Keratinocyte (primary cell): ENCODE measurements at regions not wholly inside any gene's neighbourhood (a gene's known extent, or its start where the extent isn't known, plus 50 kb on each side); places are given as distances from the start of the nearest gene placed in this dataset.

ENCODE experiments used
- DNase-seq: peaks from one replicate; pipeline ENCODE4 v3.0.0-alpha.2; 2011; ENCODE audit warnings: low read depth, missing footprints, low spot score
- FAIRE-seq: peaks from 2 replicates; lab custom pipeline; 2011; peaks lifted over from hg19 to GRCh38; lab: Jason Lieb, UNC
- H2AFZ ChIP-seq: 2 replicates; pipeline ENCODE4 v1.6.0; 2012; ENCODE audit warnings: low read length, control low read depth, inconsistent platforms; ENCODE audit not compliant: control insufficient read depth
- H3K27ac ChIP-seq: 2 replicates; pipeline ENCODE4 v1.5.1; 2011; ENCODE audit warnings: low read length; ENCODE audit not compliant: control insufficient read depth, insufficient read depth
- H3K27me3 ChIP-seq: 3 replicates; pipeline ENCODE4 v1.6.0; 2011; ENCODE audit warnings: low read length; ENCODE audit not compliant: control insufficient read depth, insufficient read depth; ENCODE audit errors: extremely low read depth
- H3K36me3 ChIP-seq, 2 experiments: 2 replicates in 1 of 2; 3 replicates in 1 of 2; pipeline ENCODE4 v1.5.1; 2011; ENCODE audit warnings: low read length in 2 of 2, mild to moderate bottlenecking in 1 of 2; ENCODE audit not compliant: control insufficient read depth in 2 of 2, insufficient read depth in 2 of 2; ENCODE audit errors: extremely low read depth in 1 of 2
- H3K4me1 ChIP-seq: 3 replicates; pipeline ENCODE4 v1.5.1; 2011; ENCODE audit warnings: low read length; ENCODE audit not compliant: control insufficient read depth, insufficient read depth; ENCODE audit errors: extremely low read depth
- H3K4me2 ChIP-seq: 3 replicates; pipeline ENCODE4 v1.6.0; 2011; ENCODE audit warnings: low read depth, low read length; ENCODE audit not compliant: control insufficient read depth, insufficient read depth; ENCODE audit errors: extremely low read depth
- H3K4me3 ChIP-seq, 3 experiments: fragments of 200-600 bp in 1 of 3; sonication (generic) in 1 of 3; 2 replicates in 2 of 3; 3 replicates in 1 of 3; pipeline ENCODE4 v1.5.1; 2011 to 2016; ENCODE audit warnings: low read length in 3 of 3, mild to moderate bottlenecking in 3 of 3, control low read depth in 2 of 3, inconsistent platforms in 1 of 3, low read depth in 1 of 3, mixed read lengths in 1 of 3, mixed run types in 1 of 3, moderate library complexity in 1 of 3; ENCODE audit not compliant: control insufficient read depth in 2 of 3, insufficient read depth in 2 of 3; ENCODE audit errors: extremely low read depth in 1 of 3
- H3K79me2 ChIP-seq: 2 replicates; pipeline ENCODE4 v1.6.0; 2012; ENCODE audit warnings: low read length; ENCODE audit not compliant: control insufficient read depth, insufficient read depth
- H3K9ac ChIP-seq: 3 replicates; pipeline ENCODE4 v1.6.0; 2011; ENCODE audit warnings: low read length; ENCODE audit not compliant: control insufficient read depth, insufficient read depth; ENCODE audit errors: extremely low read depth
- H3K9me1 ChIP-seq: 3 replicates; pipeline ENCODE4 v1.6.0; 2011; ENCODE audit warnings: low read length; ENCODE audit not compliant: control insufficient read depth, insufficient read depth; ENCODE audit errors: extremely low read depth
- H3K9me3 ChIP-seq: 2 replicates; pipeline ENCODE4 v1.5.1; 2012; ENCODE audit warnings: low read depth, low read length; ENCODE audit not compliant: control insufficient read depth
- H4K20me1 ChIP-seq: 3 replicates; pipeline ENCODE4 v1.6.0; 2011; ENCODE audit warnings: low read length; ENCODE audit not compliant: control insufficient read depth, insufficient read depth; ENCODE audit errors: extremely low read depth
- CTCF ChIP-seq, 3 experiments: IDR thresholded peaks in 1 of 3; conservative IDR thresholded peaks in 1 of 3; optimal IDR thresholded peaks in 1 of 3; 2 replicates in 2 of 3; 3 replicates in 1 of 3; pipeline versions ENCODE3 to v1.5.1; 2011; ENCODE audit warnings: low read length in 3 of 3, mild to moderate bottlenecking in 3 of 3, moderate library complexity in 2 of 3, control low read depth in 1 of 3, inconsistent platforms in 1 of 3; ENCODE audit not compliant: insufficient read depth in 2 of 3; ENCODE audit errors: extremely low read depth in 1 of 3
- EZH2 ChIP-seq: IDR thresholded peaks from one replicate; pipeline ENCODE4 v1.6.1; 2012; ENCODE audit warnings: inconsistent platforms, mild to moderate bottlenecking, low read length, moderate library complexity
- dilution Hi-C: fragments of 300-500 bp; cut with MboI; formaldehyde crosslinking; loops from one replicate; pipeline ENCODE4 v1.7.0; 2020; ENCODE audit warnings: low sequenced_read_pairs; ENCODE audit not compliant: extremely low pct_ligation_motif_present

DNA sequence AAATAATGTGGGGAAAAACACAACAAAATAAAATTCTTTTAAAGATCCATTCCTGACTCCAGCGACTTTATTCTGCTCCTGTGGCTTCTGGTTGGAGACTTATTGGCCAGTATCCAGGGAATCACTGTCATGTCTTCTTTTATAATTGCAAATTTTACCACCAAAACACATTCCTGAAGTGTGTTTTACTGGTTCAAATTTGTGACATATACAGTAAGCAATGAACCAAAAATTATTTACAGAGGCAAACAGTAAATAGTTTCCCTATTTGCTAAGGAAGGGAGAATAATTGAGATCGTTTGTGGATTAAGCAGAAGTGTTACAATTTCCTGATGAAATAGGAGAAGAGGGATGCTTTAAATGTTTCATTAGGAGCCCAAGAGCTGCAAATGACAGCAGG is 118.7 kb downstream of the ZNF281 start:
- Histone ChIP-seq H3K4me3 (no peak overlapping the region), H3K4me1 (no peaks in the 10 kb centered on the region), H2AFZ (no peak overlapping the region), H3K27me3 (no peaks in the 10 kb centered on the region), H3K79me2 (no peaks in the 10 kb centered on the region), H4K20me1 (no peaks in the 10 kb centered on the region), H3K9me1 (no peaks in the 10 kb centered on the region), H3K4me2 (no peak overlapping the region), H3K36me3 (no peaks in the 10 kb centered on the region), H3K9me3 (no peaks in the 10 kb centered on the region), H3K9ac (no peak overlapping the region), H3K27ac (no peak overlapping the region)
- DNase-seq: no peak
- no peak for FAIRE-seq
- TF ChIP-seq EZH2: no peak
- no peak for TF ChIP-seq CTCF (optimal IDR thresholded peaks at IDR 0.05 in 1 of 3, IDR thresholded peaks at IDR 0.05 in 1 of 3, conservative IDR thresholded peaks at IDR 0.05 in 1 of 3; ENCODE audit: extremely low read depth in 1 of 3, insufficient read depth in 2 of 3, low read length in 3 of 3)
- dilution Hi-C loops: no loop called here

GRCh38 chr1:200290010-200290685 is 119.7 kb downstream of the ZNF281 start:
- no peak for FAIRE-seq
- H3K27ac ChIP-seq: no peak overlapping the region
- H2AFZ ChIP-seq: no peak overlapping the region

More at GRCh38 chr1:200290010-200290685, 119.7 kb downstream of the ZNF281 start:
- H3K27me3 ChIP-seq: no peaks in the 10 kb centered on the region
- TF ChIP-seq CTCF (optimal IDR thresholded peaks at IDR 0.05 in 1 of 3, IDR thresholded peaks at IDR 0.05 in 1 of 3, conservative IDR thresholded peaks at IDR 0.05 in 1 of 3; ENCODE audit: extremely low read depth in 1 of 3, insufficient read depth in 2 of 3, low read length in 3 of 3) (no peak), EZH2 (no peak)
- H3K79me2 ChIP-seq: no peaks in the 10 kb centered on the region
- H3K4me1 ChIP-seq: no peaks in the 10 kb centered on the region
- H3K4me3 ChIP-seq: no peak overlapping the region
- H3K4me2 ChIP-seq: no peak overlapping the region
- H3K9ac ChIP-seq: no peak overlapping the region
- H3K9me3 ChIP-seq: no peaks in the 10 kb centered on the region
- H3K36me3 ChIP-seq: no peaks in the 10 kb centered on the region
- dilution Hi-C loops: no loop called here
- H4K20me1 ChIP-seq: no peaks in the 10 kb centered on the region
- no peak for DNase-seq
- no peaks in the 10 kb centered on the region for H3K9me1 ChIP-seq
